Neural progenitor cell (in vitro differentiated cells): ENCODE measurements at regions not wholly inside any gene's neighbourhood (a gene's known extent, or its start where the extent isn't known, plus 50 kb on each side); places are given as distances from the start of the nearest gene placed in this dataset.

Experiments used
- DNase-seq: peaks from one replicate; pipeline ENCODE4 v3.0.0-alpha.2; 2016; ENCODE audit warnings: low spot score
- H2AFZ ChIP-seq: fragments of 200-600 bp; sonication (generic); replicated peaks from 2 replicates; pipeline ENCODE4 v1.6.1; 2016; ENCODE audit warnings: antibody characterized with exemption
- H3F3A ChIP-seq: fragments of 200-600 bp; sonication (generic); 2 replicates; pipeline ENCODE4 v1.6.1; 2016; ENCODE audit warnings: antibody characterized with exemption, low read depth
- H3K27ac ChIP-seq: fragments of 200-600 bp; sonication (generic); 2 replicates; pipeline ENCODE4 v1.5.1; 2016; ENCODE audit warnings: mild to moderate bottlenecking
- H3K27me3 ChIP-seq: fragments of 200-600 bp; sonication (generic); 2 replicates; pipeline ENCODE4 v1.6.1; 2016; ENCODE audit warnings: mild to moderate bottlenecking, moderate library complexity
- H3K36me3 ChIP-seq: fragments of 200-600 bp; sonication (generic); 2 replicates; pipeline ENCODE4 v1.5.1; 2016
- H3K4me1 ChIP-seq: fragments of 200-600 bp; sonication (generic); 2 replicates; pipeline ENCODE4 v1.6.1; 2016; ENCODE audit warnings: mixed run types
- H3K4me2 ChIP-seq: fragments of 200-600 bp; sonication (generic); 2 replicates; pipeline ENCODE4 v1.6.1; 2016
- H3K4me3 ChIP-seq: fragments of 200-600 bp; sonication (generic); 2 replicates; pipeline ENCODE4 v1.5.1; 2016
- H3K79me2 ChIP-seq: fragments of 200-600 bp; sonication (generic); 2 replicates; pipeline ENCODE4 v1.6.1; 2016; ENCODE audit warnings: low read depth
- H3K9ac ChIP-seq: fragments of 200-600 bp; sonication (generic); 2 replicates; pipeline ENCODE4 v1.6.1; 2016
- H3K9me3 ChIP-seq: fragments of 200-600 bp; sonication (generic); 2 replicates; pipeline ENCODE4 v1.5.1; 2016; ENCODE audit warnings: low read depth
- H4K20me1 ChIP-seq: fragments of 200-600 bp; sonication (generic); 2 replicates; pipeline ENCODE4 v1.6.1; 2016; ENCODE audit warnings: low read depth
- H3K27ac Mint-ChIP-seq: 3 replicates; pipeline ENCODE4 v1.8.0; 2021; ENCODE audit warnings: mixed read lengths
- H3K27me3 Mint-ChIP-seq: 2 replicates; pipeline ENCODE4 v1.8.0; 2022; ENCODE audit warnings: low read depth, mild to moderate bottlenecking, inconsistent platforms, moderate library complexity, mixed read lengths; ENCODE audit not compliant: insufficient read depth
- H3K36me3 Mint-ChIP-seq: 3 replicates; pipeline ENCODE4 v1.8.0; 2021; ENCODE audit warnings: mixed read lengths
- H3K4me1 Mint-ChIP-seq: 3 replicates; pipeline ENCODE4 v1.8.0; 2021; ENCODE audit warnings: mixed read lengths
- H3K4me3 Mint-ChIP-seq: 3 replicates; pipeline ENCODE4 v1.8.0; 2021; ENCODE audit warnings: mild to moderate bottlenecking, moderate library complexity, mixed read lengths
- H3K9me3 Mint-ChIP-seq: 3 replicates; pipeline ENCODE4 v1.8.0; 2020; ENCODE audit warnings: mixed read lengths
- CTCF ChIP-seq: fragments of 200-600 bp; sonication (generic); IDR thresholded peaks from 2 replicates; pipeline ENCODE4 v1.5.1; 2017; ENCODE audit warnings: antibody characterized with exemption, mild to moderate bottlenecking
- EZH2 ChIP-seq: fragments of 200-600 bp; sonication (generic); IDR thresholded peaks from 2 replicates; pipeline ENCODE4 v1.6.1; 2017; ENCODE audit warnings: antibody characterized with exemption, mild to moderate bottlenecking, moderate library complexity
- EZH2phosphoT487 ChIP-seq: fragments of 200-600 bp; sonication (generic); IDR thresholded peaks from 2 replicates; pipeline ENCODE4 v1.6.1; 2017; ENCODE audit warnings: antibody characterized with exemption

GRCh38 chr1:220994671-220995070 lies 115.4 kb downstream of the HLX start:
- H3K27me3 Mint-ChIP-seq: no peaks in the 10 kb centered on the region

GRCh38 chr1:220997791-220998190 lies 118.5 kb downstream of the HLX start:
- Mint-ChIP-seq H3K4me1 (peaks cover 4% of the 10 kb centered on the region), H3K27ac (no peak overlapping the region), H3K36me3 (no peaks in the 10 kb centered on the region), H3K9me3 (peaks cover 2% of the 10 kb centered on the region), H3K27me3 (no peaks in the 10 kb centered on the region), H3K4me3 (no peak overlapping the region)
- Histone ChIP-seq H3K79me2 (no peaks in the 10 kb centered on the region), H3F3A (no peaks in the 10 kb centered on the region), H3K9me3 (no peaks in the 10 kb centered on the region), H4K20me1 (no peaks in the 10 kb centered on the region), H3K36me3 (no peaks in the 10 kb centered on the region), H3K4me1 (peaks cover 2% of the 10 kb centered on the region), H3K27ac (no peak overlapping the region), H3K9ac (no peak overlapping the region), H3K4me2 (no peak overlapping the region), H3K27me3 (no peaks in the 10 kb centered on the region), H3K4me3 (no peak overlapping the region), H2AFZ (no peak overlapping the region)
- no peak for DNase-seq
- no peak for TF ChIP-seq EZH2
- no peak for TF ChIP-seq CTCF
- TF ChIP-seq EZH2phosphoT487: no peak

More at GRCh38 chr1:220994671-220995070, 115.4 kb downstream of the HLX start:
- no peak overlapping the region for H3K4me3 Mint-ChIP-seq
- no peak for TF ChIP-seq EZH2phosphoT487
- TF ChIP-seq EZH2: no peak
- no peak for TF ChIP-seq CTCF
- Histone ChIP-seq H2AFZ (no peak overlapping the region), H3F3A (no peaks in the 10 kb centered on the region), H4K20me1 (no peaks in the 10 kb centered on the region), H3K36me3 (no peaks in the 10 kb centered on the region), H3K79me2 (no peaks in the 10 kb centered on the region), H3K9me3 (no peaks in the 10 kb centered on the region), H3K27ac (no peak overlapping the region), H3K4me2 (no peak overlapping the region), H3K27me3 (no peaks in the 10 kb centered on the region), H3K4me3 (no peak overlapping the region), H3K4me1 (peaks cover 15% of the 10 kb centered on the region), H3K9ac (no peak overlapping the region)
- no peaks in the 10 kb centered on the region for H3K36me3 Mint-ChIP-seq
- no peak for DNase-seq
- H3K4me1 Mint-ChIP-seq: peaks cover 23% of the 10 kb centered on the region
- H3K9me3 Mint-ChIP-seq: peaks cover 2% of the 10 kb centered on the region
- no peak overlapping the region for H3K27ac Mint-ChIP-seq

DNA sequence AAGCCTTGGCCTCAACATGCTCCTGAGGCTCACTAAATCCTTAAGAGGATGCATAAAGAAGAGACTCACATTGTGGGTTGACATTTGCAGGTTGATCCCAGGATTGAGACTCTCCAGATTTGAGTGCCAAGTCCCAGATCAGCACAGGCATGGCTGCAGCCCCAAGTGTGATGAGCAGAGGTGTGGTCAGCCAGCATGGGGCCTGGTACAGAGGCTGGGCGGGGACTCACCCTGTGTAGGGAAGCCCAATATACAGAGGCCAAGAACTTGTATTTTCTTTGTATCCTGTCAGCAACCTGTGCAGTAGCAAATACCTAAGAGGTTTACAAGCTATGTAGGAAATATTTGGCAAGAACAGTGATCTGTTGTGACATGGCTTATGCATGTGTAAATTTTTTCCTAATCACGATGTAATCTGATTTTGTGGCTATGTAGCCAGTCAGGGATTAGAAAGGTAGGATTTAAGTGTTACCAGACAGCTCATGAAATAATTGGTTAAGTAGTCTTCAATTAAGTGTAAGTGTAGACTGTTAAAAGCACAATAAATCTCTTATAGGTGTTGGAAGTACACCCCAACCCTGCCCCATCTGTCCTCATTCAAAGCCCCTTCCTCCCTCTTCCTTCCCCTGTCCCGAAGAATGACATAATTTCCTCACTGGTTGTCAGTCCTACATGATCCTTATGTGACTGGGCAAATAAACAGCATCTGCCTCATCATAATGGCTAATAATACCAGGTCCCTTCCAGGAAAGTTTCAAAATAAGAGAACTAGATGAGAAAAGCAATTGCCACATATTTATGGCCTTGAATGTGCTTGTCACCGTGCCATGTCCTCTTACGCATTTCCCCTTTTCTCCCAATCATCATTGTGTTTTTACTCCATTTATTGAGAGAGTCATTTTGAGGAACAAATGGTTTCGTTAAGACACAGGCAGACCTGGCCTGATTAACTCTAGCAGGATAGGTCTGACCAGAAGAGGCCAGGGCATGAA lies 120.9 kb downstream of the HLX start:
- Histone ChIP-seq H4K20me1 (no peaks in the 10 kb centered on the region), H3K9ac (no peak overlapping the region), H3K4me1 (no peaks in the 10 kb centered on the region), H3K27me3 (no peaks in the 10 kb centered on the region), H3K4me3 (no peak overlapping the region), H3K79me2 (no peaks in the 10 kb centered on the region), H3K36me3 (no peaks in the 10 kb centered on the region), H3K4me2 (no peak overlapping the region), H3K27ac (no peak overlapping the region), H2AFZ (no peak overlapping the region), H3K9me3 (no peaks in the 10 kb centered on the region), H3F3A (no peaks in the 10 kb centered on the region)
- DNase-seq: no peak
- H3K36me3 Mint-ChIP-seq: no peaks in the 10 kb centered on the region
- peaks cover 2% of the 10 kb centered on the region for H3K27me3 Mint-ChIP-seq
- peaks cover 2% of the 10 kb centered on the region for H3K9me3 Mint-ChIP-seq
- TF ChIP-seq CTCF (no peak), EZH2phosphoT487 (no peak)
- no peaks in the 10 kb centered on the region for H3K4me1 Mint-ChIP-seq
- H3K4me3 Mint-ChIP-seq: no peak overlapping the region
- H3K27ac Mint-ChIP-seq: no peak overlapping the region
